Loucy (cell line): ENCODE measurements at regions not wholly inside any gene's neighbourhood (a gene's known extent, or its start where the extent isn't known, plus 50 kb on each side); places are given as distances from the start of the nearest gene placed in this dataset.

ENCODE experiments used
- H2AFZ ChIP-seq: fragments of 200-600 bp; sonication (generic); 2 replicates; pipeline ENCODE4 v1.6.0; 2016; ENCODE audit warnings: antibody characterized with exemption, mild to moderate bottlenecking, low read length, moderate library complexity
- H3F3A ChIP-seq: fragments of 200-600 bp; 2 replicates; pipeline ENCODE4 v1.6.0; 2016; ENCODE audit warnings: antibody characterized with exemption, low read depth, mild to moderate bottlenecking
- H3K27me3 ChIP-seq: fragments of 200-600 bp; sonication (generic); 2 replicates; pipeline ENCODE4 v1.6.1; 2014; ENCODE audit warnings: low read length, mild to moderate bottlenecking; ENCODE audit not compliant: insufficient read depth, poor library complexity, severe bottlenecking
- H3K36me3 ChIP-seq: fragments of 200-600 bp; sonication (generic); 2 replicates; pipeline ENCODE4 v1.6.1; 2016; ENCODE audit warnings: low read length; ENCODE audit not compliant: insufficient read depth
- H3K4me1 ChIP-seq: fragments of 200-600 bp; sonication (generic); 2 replicates; pipeline ENCODE4 v1.5.1; 2014; ENCODE audit warnings: low read length, mild to moderate bottlenecking; ENCODE audit not compliant: insufficient read depth, poor library complexity, severe bottlenecking
- H3K4me2 ChIP-seq: fragments of 200-600 bp; sonication (generic); 2 replicates; pipeline ENCODE4 v1.6.0; 2014; ENCODE audit warnings: antibody characterized with exemption, low read length, low read depth, mild to moderate bottlenecking; ENCODE audit not compliant: poor library complexity, severe bottlenecking
- H3K4me3 ChIP-seq: fragments of 200-600 bp; sonication (generic); 2 replicates; pipeline ENCODE4 v1.5.1; 2014; ENCODE audit warnings: low read length, mild to moderate bottlenecking, mixed read lengths; ENCODE audit not compliant: poor library complexity, severe bottlenecking
- H3K79me2 ChIP-seq: fragments of 200-600 bp; sonication (generic); 2 replicates; pipeline ENCODE4 v1.6.1; 2014; ENCODE audit warnings: low read length; ENCODE audit not compliant: insufficient read depth
- H3K9ac ChIP-seq: fragments of 200-600 bp; sonication (generic); 2 replicates; pipeline ENCODE4 v1.6.0; 2014; ENCODE audit warnings: mild to moderate bottlenecking, low read depth, low read length, moderate library complexity; ENCODE audit not compliant: poor library complexity, severe bottlenecking
- H3K9me2 ChIP-seq: fragments of 200-600 bp; sonication (generic); replicated peaks from 2 replicates; pipeline ENCODE4 v1.6.1; 2016; ENCODE audit warnings: low read depth, low read length, mixed read lengths
- H3K9me3 ChIP-seq: fragments of 200-600 bp; sonication (generic); 2 replicates; pipeline ENCODE4 v1.6.1; 2014; ENCODE audit warnings: mild to moderate bottlenecking, antibody characterized with exemption, low read length, low read depth; ENCODE audit not compliant: insufficient read depth
- H4K20me1 ChIP-seq: fragments of 200-600 bp; sonication (generic); 2 replicates; pipeline ENCODE4 v1.6.0; 2014; ENCODE audit warnings: antibody characterized with exemption, low read length, mild to moderate bottlenecking; ENCODE audit not compliant: insufficient read depth, poor library complexity, severe bottlenecking
- CTCF ChIP-seq: fragments of 200-600 bp; sonication (generic); conservative IDR thresholded peaks from 2 replicates; pipeline ENCODE4 v1.5.1; 2014; ENCODE audit warnings: mild to moderate bottlenecking, antibody characterized with exemption, low read length
- EZH2phosphoT487 ChIP-seq: fragments of 200-600 bp; IDR thresholded peaks from 2 replicates; pipeline ENCODE4 v1.6.1; 2018; ENCODE audit warnings: antibody characterized with exemption, mild to moderate bottlenecking, moderate library complexity, borderline replicate concordance

- no peaks in the 10 kb centered on the region for H3K9me3 ChIP-seq
- no peak overlapping the region for H3K4me2 ChIP-seq
- H4K20me1 ChIP-seq: no peaks in the 10 kb centered on the region
- H2AFZ ChIP-seq: no peak overlapping the region
- H3K9me2 ChIP-seq: no peaks in the 10 kb centered on the region
- no peaks in the 10 kb centered on the region for H3K79me2 ChIP-seq
- H3K4me1 ChIP-seq: peaks cover 6% of the 10 kb centered on the region
- H3K4me3 ChIP-seq: no peak overlapping the region
- H3K27me3 ChIP-seq: no peaks in the 10 kb centered on the region
- no peak overlapping the region for H3K9ac ChIP-seq
- TF ChIP-seq EZH2phosphoT487: no peak
- no peak for TF ChIP-seq CTCF
- no peaks in the 10 kb centered on the region for H3F3A ChIP-seq
- H3K36me3 ChIP-seq: no peaks in the 10 kb centered on the region
Measured at GRCh38 chr1:22258698-22259097, 115.8 kb upstream of the WNT4 start.

- peaks cover 6% of the 10 kb centered on the region for H3K4me1 ChIP-seq
Measured at GRCh38 chr1:22259551-22260282, 116.8 kb upstream of the WNT4 start.

GRCh38 chr1:22260860-22261432 lies 118.0 kb upstream of the WNT4 start:
- Histone ChIP-seq H3K9me3 (no peaks in the 10 kb centered on the region), H4K20me1 (no peaks in the 10 kb centered on the region), H3K4me1 (peaks cover 6% of the 10 kb centered on the region), H3F3A (no peaks in the 10 kb centered on the region), H3K36me3 (no peaks in the 10 kb centered on the region), H3K4me2 (no peak overlapping the region), H3K9me2 (no peaks in the 10 kb centered on the region), H3K27me3 (no peaks in the 10 kb centered on the region), H3K9ac (no peak overlapping the region), H3K4me3 (no peak overlapping the region), H3K79me2 (no peaks in the 10 kb centered on the region), H2AFZ (no peak overlapping the region)
- TF ChIP-seq CTCF: no peak
- TF ChIP-seq EZH2phosphoT487: no peak

More at GRCh38 chr1:22259551-22260282, 116.8 kb upstream of the WNT4 start:
- Histone ChIP-seq H3K36me3 (no peaks in the 10 kb centered on the region), H3K79me2 (no peaks in the 10 kb centered on the region), H3K9ac (no peak overlapping the region), H3K9me3 (no peaks in the 10 kb centered on the region), H4K20me1 (no peaks in the 10 kb centered on the region), H3K4me2 (no peak overlapping the region), H3F3A (no peaks in the 10 kb centered on the region), H3K27me3 (no peaks in the 10 kb centered on the region), H3K9me2 (no peaks in the 10 kb centered on the region), H3K4me3 (no peak overlapping the region), H2AFZ (no peak overlapping the region)
- TF ChIP-seq EZH2phosphoT487 (no peak), CTCF (no peak)
